ENCODE measurements at regions not wholly inside any gene's neighbourhood (a gene's known extent, or its start where the extent isn't known, plus 50 kb on each side); places are given as distances from the start of the nearest gene placed in this dataset.

- DNase-seq, result no peak
Observed at GRCh38 chr15:97162805-97163495, 797.6 kb upstream of the ARRDC4 start.

DNA sequence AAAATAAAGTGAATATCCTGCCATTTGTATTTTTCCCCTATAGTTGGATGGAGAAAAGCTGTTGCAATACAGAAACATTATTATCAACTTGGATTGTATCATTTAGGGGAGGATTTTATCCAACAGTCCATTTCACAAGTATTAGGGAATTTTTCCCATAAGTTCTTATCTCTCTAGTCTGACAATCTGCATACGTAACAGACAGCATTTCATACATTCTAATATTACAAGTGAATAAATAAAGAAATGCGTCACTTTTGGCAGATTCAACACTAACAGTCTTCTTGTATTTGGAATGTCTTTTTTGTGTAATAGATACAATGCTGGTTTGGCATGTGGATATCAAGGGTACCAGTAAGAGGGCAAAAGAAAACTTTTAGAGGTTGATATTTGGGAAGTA lies 795.3 kb upstream of the ARRDC4 start:
- DNase-seq, result no peak

DNA sequence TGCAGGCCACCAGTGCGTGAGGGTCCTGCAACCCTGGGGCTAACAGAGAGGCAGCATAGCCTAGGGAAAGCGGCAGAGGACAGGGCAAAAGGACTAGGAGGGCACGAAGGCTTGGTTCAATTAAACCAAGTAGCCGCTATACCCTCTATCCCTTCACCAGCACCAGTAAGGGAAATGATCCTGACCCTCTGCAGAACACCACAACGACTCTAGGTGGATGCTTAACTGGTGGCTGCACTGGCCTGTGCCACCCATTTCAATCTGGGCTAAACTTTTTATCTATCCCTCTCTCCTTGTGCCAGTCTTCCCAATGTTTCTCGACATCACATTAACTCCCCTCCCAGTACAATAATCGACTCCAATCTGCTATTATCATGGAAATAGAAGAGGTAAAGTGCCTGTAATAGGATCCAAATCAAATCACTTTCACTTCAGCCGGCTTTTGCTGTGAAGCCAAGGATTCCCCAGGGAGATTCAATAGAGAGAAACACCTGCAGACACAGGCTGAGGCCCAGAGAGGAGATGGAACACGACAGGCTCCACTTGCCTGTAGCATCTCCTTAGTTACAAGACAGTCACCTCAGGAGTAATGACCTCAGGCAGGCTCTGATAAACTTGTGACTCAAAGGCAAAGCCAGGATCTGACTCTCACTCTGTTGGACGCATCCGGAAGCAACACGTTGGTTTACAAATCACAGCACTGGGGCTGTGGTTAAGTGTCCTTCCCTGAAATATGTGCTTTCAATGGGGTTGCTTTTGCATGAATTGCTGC lies 791.6 kb upstream of the ARRDC4 start:
- no peak for DNase-seq

DNA sequence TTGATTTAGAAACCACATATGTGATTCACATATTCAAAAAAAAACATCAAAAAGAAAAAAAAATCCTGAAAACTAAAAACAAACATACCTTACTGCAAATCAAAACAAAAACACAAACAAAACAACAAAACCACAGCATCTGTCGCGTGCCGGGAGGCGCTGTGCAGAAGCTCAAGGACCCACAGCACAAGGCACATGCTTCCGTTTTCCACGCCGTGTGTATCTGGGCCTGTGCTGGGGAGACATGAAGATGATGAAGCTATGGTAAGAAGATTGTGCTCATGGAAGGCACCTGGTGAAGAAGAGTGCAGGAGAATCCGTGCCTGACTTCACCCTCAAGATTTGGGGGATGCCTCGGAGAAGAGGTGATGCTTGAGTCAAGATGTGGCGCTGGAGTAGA lies 788.9 kb upstream of the ARRDC4 start:
- no peak for DNase-seq

GRCh38 chr15:97174886-97175540 lies 785.5 kb upstream of the ARRDC4 start:
- DNase-seq, result no peak

DNA sequence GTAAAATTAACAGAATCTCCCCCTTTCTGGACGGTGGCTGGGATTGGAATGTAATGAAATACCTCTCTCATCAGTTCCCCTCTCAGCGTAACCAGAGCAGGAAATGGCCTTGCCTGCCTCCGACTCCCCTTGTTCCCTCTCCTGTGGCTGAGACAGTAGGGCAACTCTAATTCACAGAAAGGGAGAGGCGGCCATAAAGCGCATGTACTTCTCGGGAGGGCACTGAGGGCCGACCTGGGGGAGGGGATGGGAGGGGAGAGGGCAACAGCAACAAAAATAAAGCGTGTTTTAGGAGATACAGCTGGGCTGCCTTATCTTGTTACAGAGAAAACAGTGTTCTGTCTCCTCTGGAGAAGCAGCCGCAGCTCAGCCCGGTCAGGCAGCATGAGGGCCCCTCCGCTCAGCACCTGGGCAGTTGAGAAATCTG lies 783.3 kb upstream of the ARRDC4 start:
- DNase-seq, result no peak

- DNase-seq, result no peak
Observed at GRCh38 chr15:97182581-97182980, 777.9 kb upstream of the ARRDC4 start.

DNA sequence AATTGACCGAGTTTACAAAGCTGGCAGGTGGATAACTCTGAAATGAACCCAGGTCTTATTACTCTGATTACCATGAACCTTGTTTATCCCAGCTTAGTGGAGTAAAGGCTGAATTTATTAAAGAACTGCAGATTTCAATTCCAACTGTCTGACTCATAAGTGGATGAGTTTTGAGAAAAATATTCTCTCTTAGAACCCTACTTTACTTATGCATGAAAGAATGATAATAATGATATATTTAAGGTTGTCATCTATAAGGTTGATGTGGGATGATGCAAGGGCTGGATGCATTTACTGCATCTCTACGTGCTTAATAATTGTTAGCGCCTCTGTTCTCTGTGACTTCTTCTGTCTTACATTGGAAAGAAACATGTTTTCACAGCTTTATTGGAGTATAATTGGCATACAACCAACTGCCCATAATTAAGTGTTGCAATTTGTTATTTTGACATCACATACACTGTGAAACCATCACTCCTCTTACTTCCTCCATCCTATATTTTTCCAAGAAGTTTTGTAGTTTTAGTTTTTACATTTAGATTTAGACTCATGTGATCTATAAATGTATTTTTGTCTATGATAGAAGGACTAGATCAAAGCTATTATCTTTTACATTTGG lies 771.2 kb upstream of the ARRDC4 start:
- DNase-seq, result no peak

DNA sequence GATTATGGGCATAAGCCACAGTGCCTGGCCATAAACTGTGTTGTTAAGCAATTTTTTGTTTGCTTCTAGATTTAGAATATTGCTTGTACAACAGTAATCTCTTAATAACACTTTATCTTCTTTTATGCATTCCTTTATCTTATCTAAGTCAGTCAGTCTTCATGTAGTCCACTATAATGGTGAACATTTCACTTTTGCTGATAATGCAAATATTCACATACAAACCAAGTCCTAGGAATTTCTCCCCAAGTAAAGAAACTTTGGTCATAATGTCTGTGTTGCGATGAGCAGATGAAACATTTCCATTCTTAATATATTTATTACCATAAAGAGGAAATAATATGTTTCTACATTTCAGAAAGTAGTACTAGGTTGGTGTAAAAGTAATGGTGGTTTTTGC lies 765.8 kb upstream of the ARRDC4 start:
- no peak for DNase-seq

DNA sequence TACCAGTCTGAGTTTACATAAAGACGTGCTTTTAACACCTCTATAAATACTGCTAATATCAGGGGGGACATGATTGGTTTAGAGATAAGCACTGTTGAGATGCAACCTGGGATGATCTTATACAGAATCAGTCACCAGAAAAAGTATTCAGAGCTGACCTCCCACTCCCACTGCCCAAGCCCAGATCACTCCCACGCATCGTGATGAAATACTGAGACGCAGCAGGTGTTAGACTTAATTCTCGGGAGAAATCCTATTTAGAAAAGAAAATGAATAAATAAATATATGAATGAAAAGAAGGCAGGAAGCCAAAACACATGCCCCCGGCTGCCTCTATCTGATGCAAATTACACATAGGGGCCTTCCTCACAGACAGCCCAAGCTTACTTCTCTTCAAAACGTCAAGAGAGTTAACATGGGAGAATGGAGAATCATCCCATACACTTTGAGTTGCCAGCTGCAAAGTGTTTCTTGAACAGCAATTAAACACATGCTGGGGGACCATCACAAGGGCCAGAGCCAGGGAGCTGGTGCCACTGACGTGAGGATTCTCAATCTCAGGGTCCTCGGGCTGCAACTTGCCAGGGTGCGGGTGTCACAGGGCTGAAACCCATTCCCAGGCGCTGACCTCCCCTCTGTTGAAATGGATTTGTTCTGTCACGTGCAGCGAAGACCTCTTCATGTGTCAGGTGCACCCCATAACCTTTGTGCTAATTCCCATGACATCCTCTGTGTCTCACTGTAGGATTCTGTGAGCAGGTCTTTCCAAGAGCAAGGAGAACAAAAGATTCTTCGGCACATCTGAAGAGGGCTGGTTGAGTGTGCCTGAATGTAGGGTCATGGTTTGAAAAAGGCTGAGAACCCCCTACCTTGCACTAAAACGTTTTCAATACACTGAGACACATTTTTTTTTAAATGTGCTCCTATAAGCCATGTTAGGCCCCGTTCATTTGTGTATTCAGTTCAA lies 764.2 kb upstream of the ARRDC4 start:
- DNase-seq, result no peak

- no peak for DNase-seq
Observed at GRCh38 chr15:97199393-97200051, 761.0 kb upstream of the ARRDC4 start.

- no peak for DNase-seq
Observed at GRCh38 chr15:97200161-97200560, 760.3 kb upstream of the ARRDC4 start.

DNA sequence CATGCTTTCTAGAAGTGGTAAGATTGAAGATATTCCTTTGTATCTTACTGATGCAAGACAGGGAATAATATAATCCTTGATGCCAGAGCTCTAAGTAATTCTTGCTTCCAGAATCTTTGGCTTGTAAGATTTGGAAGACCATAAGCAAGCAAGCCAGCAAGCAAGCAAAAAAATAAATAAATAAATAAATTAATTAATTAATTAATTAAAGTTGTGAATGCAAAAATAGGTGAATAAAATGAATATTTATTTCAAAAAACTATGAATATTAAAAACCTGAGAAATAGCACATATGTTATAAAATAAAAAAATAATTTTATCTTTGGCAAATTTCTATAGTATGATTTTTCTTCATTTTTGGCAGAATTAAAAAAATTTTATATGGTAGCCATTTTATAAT lies 750.2 kb upstream of the ARRDC4 start:
- DNase-seq, result no peak

- no peak for DNase-seq
Observed at GRCh38 chr15:97215629-97216028, 744.9 kb upstream of the ARRDC4 start.

- DNase-seq, result no peak
Observed at GRCh38 chr15:97224191-97224641, 736.3 kb upstream of the ARRDC4 start.

DNA sequence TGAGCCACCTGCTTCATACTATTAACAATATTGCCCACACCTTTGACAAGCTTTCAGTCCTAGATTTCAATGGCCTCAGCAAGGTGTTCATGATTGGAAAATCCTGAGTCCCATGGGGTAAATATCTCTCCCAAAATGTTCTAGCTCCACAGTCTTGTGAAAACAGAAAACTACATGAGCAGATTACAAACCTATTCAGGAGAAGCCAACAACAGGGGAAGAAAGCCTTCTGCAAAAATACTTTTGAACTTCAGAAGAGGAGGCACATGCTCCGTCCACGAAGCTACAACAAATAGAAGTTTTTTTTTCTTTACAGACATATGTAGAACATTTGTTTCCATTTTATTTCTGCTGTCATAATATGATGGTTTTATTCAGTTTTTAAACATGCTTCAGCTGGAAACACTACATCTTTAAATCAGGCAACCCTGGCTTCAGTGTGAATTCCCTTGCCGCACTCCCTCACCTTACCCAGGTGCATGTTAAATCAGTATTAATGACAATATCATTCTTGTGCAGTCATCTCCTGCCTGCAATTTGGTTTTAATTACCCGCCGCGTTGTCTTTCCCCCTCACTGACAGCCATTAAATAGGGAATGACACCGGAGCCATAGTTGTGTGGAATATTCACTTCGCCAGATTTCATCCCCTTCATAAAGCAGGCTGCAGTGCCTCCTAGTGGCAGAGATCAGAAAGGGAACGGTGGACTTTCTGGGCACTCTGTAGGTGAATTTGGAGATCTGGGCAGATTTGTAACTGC lies 725.5 kb upstream of the ARRDC4 start:
- DNase-seq, result peak in 35 of 56 donors; percentile 1 to 70 (median 10)

DNA sequence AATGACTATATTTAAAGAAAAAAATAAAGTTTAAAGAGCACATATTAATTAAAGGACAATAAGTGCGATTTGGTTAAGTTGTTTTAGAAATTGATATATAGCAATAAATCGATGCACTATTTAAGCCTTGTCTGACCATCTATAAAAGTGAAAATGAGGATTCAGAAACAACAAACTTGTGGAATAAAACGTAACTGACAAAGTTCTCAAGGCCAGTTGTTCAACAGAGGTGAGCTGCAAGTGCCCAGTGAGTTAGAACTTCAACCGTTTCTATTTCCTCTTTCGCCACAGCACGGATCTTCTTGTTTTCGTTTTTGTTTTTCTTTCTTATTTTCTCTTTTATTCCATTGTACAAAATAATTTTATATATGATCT lies 724.9 kb upstream of the ARRDC4 start:
- DNase-seq, result no peak

DNA sequence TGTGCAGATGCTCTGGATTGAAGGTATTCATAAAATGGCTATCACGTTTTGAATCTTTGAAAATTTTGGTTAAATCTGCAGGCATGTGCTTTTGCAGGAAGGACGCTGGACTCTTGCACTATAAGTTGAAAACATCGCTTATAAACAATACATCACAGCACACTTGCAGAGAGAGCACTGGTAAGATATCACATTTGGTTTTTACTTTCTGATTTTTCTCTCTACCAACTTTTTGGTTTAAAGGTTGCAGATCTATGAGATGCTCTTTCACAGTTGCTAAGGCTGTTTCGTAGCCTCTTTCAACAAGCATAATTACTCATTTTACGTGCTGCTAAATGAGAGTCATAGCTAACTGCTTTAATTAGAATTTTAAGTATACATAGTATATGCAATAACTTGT lies 724.4 kb upstream of the ARRDC4 start:
- no peak for DNase-seq

DNA sequence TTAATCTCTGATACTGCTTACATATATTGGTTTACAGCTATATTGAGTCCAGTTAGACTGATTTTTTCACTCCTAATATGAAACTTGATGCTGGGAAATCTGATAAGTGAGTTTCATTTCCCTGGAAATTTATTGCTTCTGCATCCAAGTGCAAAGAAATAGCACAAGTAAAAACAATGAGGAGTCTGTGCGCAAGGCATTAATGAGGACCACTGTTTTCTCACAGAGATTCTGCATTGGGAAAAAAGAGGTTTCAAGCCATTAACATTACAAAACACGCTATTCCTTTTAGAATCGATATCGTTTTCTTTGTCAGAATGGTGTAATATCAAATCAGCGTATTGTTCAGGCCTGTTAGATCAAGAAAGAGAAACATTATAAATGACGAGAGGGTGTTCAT lies 723.3 kb upstream of the ARRDC4 start:
- DNase-seq, result no peak

DNA sequence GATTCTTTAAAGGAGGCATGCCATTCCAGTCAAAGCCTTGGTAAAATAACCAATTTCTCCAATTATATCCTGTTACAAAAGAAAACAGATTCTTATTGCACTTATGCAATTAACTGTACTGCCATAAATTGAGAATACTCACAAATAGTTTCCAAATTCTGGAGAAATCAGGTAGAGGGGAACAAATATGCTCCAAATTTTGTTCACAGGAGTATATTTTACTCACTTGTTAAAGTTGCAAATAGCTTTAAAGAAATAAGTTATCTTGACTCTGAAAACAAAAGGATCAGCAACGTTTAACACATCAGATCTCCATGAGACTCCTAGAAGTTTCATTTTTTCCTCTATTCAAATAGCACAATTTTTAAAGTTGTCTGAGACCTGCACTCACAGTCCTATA lies 712.1 kb upstream of the ARRDC4 start:
- DNase-seq, result no peak

Data from amygdala (tissue), 56 donors.